Heart left ventricle (tissue), 16 donors: ENCODE measurements at regions not wholly inside any gene's neighbourhood (a gene's known extent, or its start where the extent isn't known, plus 50 kb on each side); places are given as distances from the start of the nearest gene placed in this dataset.

Experiments
- ATAC-seq, 4 donors: fragments of 200-7000 bp; cut with Tn5 transposase; one replicate each; pipeline ENCODE4 v1.9.1; 2020 to 2022; ENCODE audit warnings: moderate library complexity in 4 of 4, mild to moderate bottlenecking in 3 of 4, moderate number of reproducible peaks in 1 of 4
- DNase-seq, 5 donors: peaks; one replicate each; pipeline ENCODE4 v3.0.0-alpha.2; 2020
- H3K27ac ChIP-seq, 12 donors: fragments of 200-600 bp; sonication (generic) in 4 of 12; one replicate each; pipeline versions ENCODE4 v1.5.0 to v1.8.0; 2016 to 2022; ENCODE audit warnings: mild to moderate bottlenecking in 2 of 12
- H3K27me3 ChIP-seq, 9 donors: fragments of 200-600 bp; sonication (generic) in 2 of 9; one replicate each; pipeline versions ENCODE4 v1.5.1 to v1.8.0; 2016 to 2022; ENCODE audit warnings: mild to moderate bottlenecking in 3 of 9
- H3K36me3 ChIP-seq, 9 donors: fragments of 200-600 bp; sonication (generic) in 2 of 9; one replicate each; pipeline versions ENCODE4 v1.5.0 to v1.8.0; 2018 to 2022; ENCODE audit warnings: mild to moderate bottlenecking in 2 of 9
- H3K4me1 ChIP-seq, 12 donors: fragments of 200-600 bp; sonication (generic) in 4 of 12; one replicate each; pipeline versions ENCODE4 v1.5.0 to v1.8.0; 2016 to 2022; ENCODE audit warnings: mild to moderate bottlenecking in 3 of 12
- H3K4me3 ChIP-seq, 12 donors: fragments of 200-600 bp; sonication (generic) in 4 of 12; one replicate each; pipeline versions ENCODE4 v1.5.0 to v1.8.0; 2017 to 2022; ENCODE audit warnings: mild to moderate bottlenecking in 9 of 12, moderate library complexity in 4 of 12
- H3K9me3 ChIP-seq, 12 donors: fragments of 200-600 bp; sonication (generic) in 4 of 12; one replicate each; pipeline versions ENCODE4 v1.5.0 to v1.8.0; 2016 to 2022; ENCODE audit warnings: mild to moderate bottlenecking in 1 of 12
- POLR2A ChIP-seq, 2 donors: fragments of 450-650 bp; IDR thresholded peaks; one replicate each; pipeline ENCODE4 v1.6.1; 2017; ENCODE audit warnings: antibody characterized with exemption in 2 of 2, mild to moderate bottlenecking in 2 of 2, moderate library complexity in 2 of 2
- WGBS, 4 donors: extraction: QIAGEN DNeasy Blood & Tissue Kit in 2 of 4; methylation state at CpG; one replicate each; pipeline versions ENCODE4 v1.1.5 to v1.1.7; 2013 to 2018; 5-methylcytosine and 5-hydroxymethylcytosine counted together
- intact Hi-C, 10 donors: fragments of 100-400 bp; cut with DNase I; formaldehyde crosslinking; loops; one replicate each; pipeline versions ENCODE4 v1.11.1 to v1.14.2; 2022
- TF ChIP-seq, protein P1 (sequence below), 12 donors: fragments of 200-600 bp; sonication (generic) in 4 of 12; IDR thresholded peaks; one replicate each; pipeline versions ENCODE4 v1.5.0 to v1.8.0; 2018 to 2022; ENCODE audit warnings: antibody characterized with exemption in 12 of 12, mild to moderate bottlenecking in 5 of 12
- donor health status: ischemic (EF 13 %, LVEDD 7.1; RV severe dilation, severe dysfunction).
- donor health status: healthy with polysubstance abuse.
- donor health status: DM: no; HTN: yes; CAD: no.
- donor health status: DM: no; HTN: no; CAD: no.
- donor health status: ischemic (EF 25% LVEDD 6.9; RV normal size, moderate dysfunction).
- donor health status: ischemic (EF 25% LVEDD 5.7; RV mildly dilated, moderate dysfunction).
- donor health status: healthy.
- donor health status: DM: yes; HTN: yes; CAD: no.
- donor health status: ischemic (EF 35%, LVEDD 5.7; RV mildly dilated, moderate dysfunction).
- donor health status: nonischemic (EF 11% LVEDD 7.7; RV severe dilation, severe dysfunction).
- donor health status: DM: yes; HTN: yes; CAD: no.
- donor health status: PGD.
- donor health status: ischemic (EF 29% LVEDD 5.4; RV normal size, mild dysfunction).
- donor health status: nonischemic (EF 23%, LVEDD 6.1; RV moderate dilation, normal function).

- H3K4me1 ChIP-seq = peaks cover 0 to 13% (median 2%) of the 10 kb centered on the region in 12 donors
- no peaks in the 10 kb centered on the region for H3K9me3 ChIP-seq
- WGBS, 4 donors = 46 to 56% (median 52%) methylated on average over 6 of the region's 6 CpGs
- no peaks in the 10 kb centered on the region for H3K36me3 ChIP-seq
- no peak for DNase-seq
- intact Hi-C loops = loop anchor here in 1 of 10 donors (10.0 kb wide), 1 partner anchor 68 kb away; no protein-coding TSS in a partner anchor
- peak overlapping the region in 4 of 12 donors; percentile 17 to 28 (median 22) for H3K4me3 ChIP-seq
- H3K27me3 ChIP-seq = no peaks in the 10 kb centered on the region
- TF ChIP-seq, protein P1, sequence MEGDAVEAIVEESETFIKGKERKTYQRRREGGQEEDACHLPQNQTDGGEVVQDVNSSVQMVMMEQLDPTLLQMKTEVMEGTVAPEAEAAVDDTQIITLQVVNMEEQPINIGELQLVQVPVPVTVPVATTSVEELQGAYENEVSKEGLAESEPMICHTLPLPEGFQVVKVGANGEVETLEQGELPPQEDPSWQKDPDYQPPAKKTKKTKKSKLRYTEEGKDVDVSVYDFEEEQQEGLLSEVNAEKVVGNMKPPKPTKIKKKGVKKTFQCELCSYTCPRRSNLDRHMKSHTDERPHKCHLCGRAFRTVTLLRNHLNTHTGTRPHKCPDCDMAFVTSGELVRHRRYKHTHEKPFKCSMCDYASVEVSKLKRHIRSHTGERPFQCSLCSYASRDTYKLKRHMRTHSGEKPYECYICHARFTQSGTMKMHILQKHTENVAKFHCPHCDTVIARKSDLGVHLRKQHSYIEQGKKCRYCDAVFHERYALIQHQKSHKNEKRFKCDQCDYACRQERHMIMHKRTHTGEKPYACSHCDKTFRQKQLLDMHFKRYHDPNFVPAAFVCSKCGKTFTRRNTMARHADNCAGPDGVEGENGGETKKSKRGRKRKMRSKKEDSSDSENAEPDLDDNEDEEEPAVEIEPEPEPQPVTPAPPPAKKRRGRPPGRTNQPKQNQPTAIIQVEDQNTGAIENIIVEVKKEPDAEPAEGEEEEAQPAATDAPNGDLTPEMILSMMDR (IDR thresholded peaks at IDR 0.05) = no peak
- no peak for TF ChIP-seq POLR2A (IDR thresholded peaks at IDR 0.05)
- peak overlapping the region; percentile 17 to 81 (median 58) for H3K27ac ChIP-seq
- ATAC-seq = peak; percentile 85 to 93 (median 90)
Measured at GRCh38 chr18:34562252-34562870, 147.7 kb upstream of the DTNA start.

- ATAC-seq (no peak), DNase-seq (no peak)
- Histone ChIP-seq H3K36me3 (no peaks in the 10 kb centered on the region), H3K4me3 (no peak overlapping the region), H3K4me1 (peaks cover 0 to 1% (median 0%) of the 10 kb centered on the region in 12 donors), H3K9me3 (no peaks in the 10 kb centered on the region), H3K27me3 (no peaks in the 10 kb centered on the region), H3K27ac (no peak overlapping the region)
- no peak for TF ChIP-seq POLR2A (IDR thresholded peaks at IDR 0.05)
- TF ChIP-seq, protein P1 (IDR thresholded peaks at IDR 0.05) = no peak
- intact Hi-C loops = loop anchor here in 1 of 10 donors (10.0 kb wide), 1 partner anchor 73 kb away; no protein-coding TSS in a partner anchor
- 95 to 98% (median 96%) methylated on average over 2 of the region's 2 CpGs for WGBS, 4 donors
Measured at GRCh38 chr18:34567857-34568256, 142.2 kb upstream of the DTNA start.

- no peak overlapping the region for H3K27ac ChIP-seq
- intact Hi-C loops = no loop called here
- H3K27me3 ChIP-seq = no peaks in the 10 kb centered on the region
- H3K4me1 ChIP-seq = peaks cover 0 to 11% (median 0%) of the 10 kb centered on the region in 12 donors
- H3K9me3 ChIP-seq = peaks cover 0 to 22% (median 0%) of the 10 kb centered on the region in 12 donors
- H3K36me3 ChIP-seq = no peaks in the 10 kb centered on the region
- no peak for ATAC-seq
- no peak overlapping the region for H3K4me3 ChIP-seq
- TF ChIP-seq POLR2A (IDR thresholded peaks at IDR 0.05) = no peak
- DNase-seq = no peak
- 89 to 95% (median 93%) methylated on average over 6 of the region's 6 CpGs for WGBS, 4 donors
Measured at GRCh38 chr18:34576622-34577021, 133.5 kb upstream of the DTNA start.

GRCh38 chr18:34583895-34584294, 126.2 kb upstream of the DTNA start:
- DNase-seq (no peak), ATAC-seq (no peak)
- Histone ChIP-seq H3K4me3 (no peak overlapping the region), H3K36me3 (no peaks in the 10 kb centered on the region), H3K27me3 (no peaks in the 10 kb centered on the region), H3K9me3 (peaks cover 0 to 11% (median 0%) of the 10 kb centered on the region in 12 donors), H3K4me1 (no peaks in the 10 kb centered on the region), H3K27ac (no peak overlapping the region)
- intact Hi-C loops = no loop called here
- WGBS, 4 donors = 84 to 96% (median 90%) methylated on average over 4 of the region's 4 CpGs
- TF ChIP-seq, protein P1 (IDR thresholded peaks at IDR 0.05) = no peak
- no peak for TF ChIP-seq POLR2A (IDR thresholded peaks at IDR 0.05)
